Globus pallidus (tissue), 1 donor: ENCODE measurements at regions not wholly inside any gene's neighbourhood (a gene's known extent, or its start where the extent isn't known, plus 50 kb on each side); places are given as distances from the start of the nearest gene placed in this dataset.
"Not testable (repeated sequence)": the region's sequence is repeated elsewhere in the genome, so short reads cannot be mapped to it uniquely, and the experiment has no call there.

Experiments
- DNase-seq: peaks from one replicate; pipeline ENCODE4 v3.0.0-alpha.2; 2015; ENCODE audit warnings: low spot score

DNA sequence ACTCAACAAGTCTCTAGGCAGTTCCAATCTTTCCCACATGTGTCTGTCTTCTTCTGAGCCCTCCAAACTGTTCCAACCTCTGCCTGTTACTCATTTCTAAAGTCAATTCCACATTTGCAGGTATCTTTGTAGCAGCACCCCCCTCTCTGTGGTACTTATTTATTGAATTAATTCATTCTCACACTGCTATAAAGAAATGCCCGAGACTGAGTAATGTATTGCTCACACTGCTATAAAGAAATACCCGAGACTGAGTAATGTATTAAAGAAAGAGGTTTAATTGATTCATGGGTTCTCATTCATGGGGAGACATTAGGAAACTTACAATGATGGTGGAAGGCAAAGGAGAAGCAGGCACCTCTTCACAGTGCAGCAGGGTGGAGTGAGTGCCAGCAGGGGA, 1413.8 kb downstream of the SI start:
- DNase-seq, result no peak

DNA sequence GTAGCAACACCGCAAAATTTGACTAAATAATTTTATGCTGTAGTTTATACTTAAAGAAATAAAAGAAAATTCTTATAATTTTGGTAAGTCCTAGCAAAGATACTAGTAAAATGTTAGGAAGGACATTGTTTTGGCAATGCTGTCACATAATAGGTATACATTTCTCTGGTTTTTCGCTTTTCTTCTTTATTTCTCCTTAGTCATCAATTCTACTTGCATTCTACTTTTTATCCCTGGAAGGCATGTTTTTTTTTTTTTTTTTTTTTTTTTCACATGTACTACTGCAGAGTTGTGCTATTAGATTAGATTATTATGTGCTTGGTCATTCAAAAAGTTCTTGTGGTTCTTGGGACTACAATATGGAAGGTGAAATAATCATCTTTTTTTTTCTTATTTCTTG, 1421.2 kb downstream of the SI start:
- no peak for DNase-seq

DNA sequence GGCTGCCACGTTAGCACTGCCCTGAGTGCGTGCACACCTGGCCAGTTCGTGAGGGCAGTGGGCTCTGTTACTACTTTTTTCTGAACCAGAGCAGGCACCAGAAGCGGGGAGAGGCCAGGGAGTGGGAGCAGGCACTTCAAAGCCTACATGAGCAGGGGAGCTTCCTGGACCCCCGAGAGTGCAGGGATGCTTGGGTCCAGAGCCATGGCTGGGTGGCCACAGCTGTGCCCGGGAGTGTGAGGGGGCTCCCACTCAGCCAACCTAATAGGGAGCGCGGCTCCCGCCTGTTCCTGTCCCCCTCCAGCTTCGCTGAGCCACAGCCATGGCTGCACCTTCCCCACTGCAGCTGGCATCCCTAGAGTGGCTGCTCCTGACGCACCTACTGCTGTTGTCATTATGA, 1423.3 kb downstream of the SI start:
- DNase-seq, result no peak

DNA sequence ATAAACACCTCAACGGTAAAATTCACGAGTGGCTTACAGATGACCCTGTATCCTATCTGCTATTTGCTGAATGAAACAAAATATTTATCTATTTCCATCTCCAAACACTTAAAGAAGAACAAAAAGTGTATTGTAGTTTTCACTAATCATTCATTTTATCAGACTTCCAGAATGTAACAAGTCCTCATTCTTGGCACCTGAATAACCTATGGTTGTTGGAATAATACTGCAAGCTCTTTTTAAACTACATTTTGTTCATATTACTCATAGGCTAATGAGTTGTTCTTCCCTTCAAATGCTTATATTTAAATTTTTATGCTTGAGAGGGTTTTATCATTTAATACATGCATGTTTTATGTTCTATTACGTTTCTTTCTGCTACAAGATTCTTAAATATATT, 1434.1 kb downstream of the SI start:
- DNase-seq, result no peak

DNA sequence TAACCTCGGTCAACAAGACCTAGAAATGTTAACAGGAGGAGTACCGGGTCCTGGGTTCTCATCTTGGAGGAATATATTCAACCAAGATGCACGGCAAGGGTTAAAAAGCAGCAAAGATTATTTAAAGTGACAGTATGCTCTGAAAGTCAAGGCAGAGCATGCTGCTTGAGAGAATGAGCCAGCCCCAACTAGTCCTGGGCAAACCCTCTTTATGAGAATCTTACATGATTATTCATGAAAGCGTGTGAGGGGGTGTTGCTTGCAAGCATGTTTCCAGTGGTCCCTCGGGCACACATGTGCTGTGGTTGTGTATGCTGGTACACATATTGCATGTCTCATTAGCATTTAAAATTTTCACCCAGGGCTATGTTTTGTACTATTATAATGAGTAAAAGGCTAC, 1445.6 kb downstream of the SI start:
- DNase-seq, result no peak

DNA sequence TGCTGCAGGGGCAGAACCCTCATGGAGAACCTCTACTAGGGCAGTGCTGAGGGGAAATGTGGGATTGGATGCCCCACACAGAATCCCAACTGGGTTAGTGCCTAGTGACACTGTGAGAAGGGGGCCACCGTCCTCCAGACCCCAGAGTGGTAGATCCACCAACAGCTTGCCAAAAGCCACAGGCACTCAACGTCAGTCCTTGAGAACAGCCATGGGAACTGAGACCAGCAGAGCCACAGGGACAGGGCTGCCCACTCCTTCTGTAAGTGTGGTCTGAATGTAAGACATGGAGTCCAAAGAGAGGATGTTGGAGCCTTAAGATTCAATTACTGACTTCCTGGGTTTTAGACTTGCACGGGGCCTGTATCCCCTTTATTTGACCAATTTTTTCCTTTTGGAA, 1451.5 kb downstream of the SI start:
- no peak for DNase-seq

DNA sequence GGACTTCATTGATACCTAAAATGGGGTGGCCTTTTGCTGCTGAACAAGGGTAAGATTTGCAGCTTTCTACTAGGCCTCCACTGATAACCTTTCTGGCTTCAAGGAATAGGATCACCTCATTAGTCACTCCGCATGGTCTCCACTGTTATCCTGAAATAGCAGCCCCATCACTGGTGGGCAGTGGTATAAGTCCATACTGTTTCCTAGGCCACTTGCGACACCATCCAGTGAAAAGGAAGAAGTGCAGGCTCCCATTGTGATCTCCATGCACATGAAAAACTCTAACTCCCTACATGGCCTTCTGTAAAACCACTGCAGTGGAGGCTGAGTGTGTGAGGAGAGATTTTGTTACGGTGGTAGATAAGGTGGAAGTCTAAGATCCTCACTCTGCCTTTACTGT, 1455.9 kb downstream of the SI start:
- no peak for DNase-seq

DNA sequence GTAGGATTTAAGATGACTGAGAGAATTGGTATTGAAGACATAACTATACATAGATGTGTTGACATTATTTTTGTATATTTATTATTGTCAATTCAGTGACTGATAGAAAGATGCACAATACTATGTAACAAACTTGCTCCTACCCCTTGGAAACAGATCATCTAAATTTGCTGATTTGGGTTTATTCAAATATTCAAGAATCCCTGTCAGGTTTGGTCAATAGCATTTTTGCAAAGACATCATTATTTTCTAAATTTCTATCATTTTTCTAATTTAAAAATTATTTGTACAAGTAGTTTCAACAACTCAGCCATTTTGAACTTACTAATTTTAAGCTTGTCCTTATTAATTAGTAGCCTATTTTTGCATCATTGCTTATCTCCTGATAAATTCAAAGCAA, 1463.4 kb downstream of the SI start:
- no peak for DNase-seq

DNA sequence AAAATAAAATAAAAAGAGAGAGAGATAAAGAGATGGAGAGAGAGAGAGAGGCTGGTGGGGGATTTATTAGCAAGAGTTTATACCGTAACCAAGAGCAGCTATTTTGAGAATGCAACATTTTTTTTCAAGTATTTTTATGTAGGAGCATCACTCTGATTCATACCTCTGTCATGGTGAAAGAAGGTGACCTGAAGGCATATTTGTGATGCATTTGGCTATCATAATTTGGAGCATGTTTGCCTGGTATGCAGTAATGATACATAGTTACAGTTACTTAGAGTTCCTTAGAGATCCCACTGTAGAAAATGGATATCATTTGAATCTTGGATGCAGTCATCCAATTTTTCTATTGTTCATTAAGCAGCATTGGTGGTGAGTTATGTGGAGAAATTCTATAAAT, 1472.4 kb downstream of the SI start:
- DNase-seq, result no peak

DNA sequence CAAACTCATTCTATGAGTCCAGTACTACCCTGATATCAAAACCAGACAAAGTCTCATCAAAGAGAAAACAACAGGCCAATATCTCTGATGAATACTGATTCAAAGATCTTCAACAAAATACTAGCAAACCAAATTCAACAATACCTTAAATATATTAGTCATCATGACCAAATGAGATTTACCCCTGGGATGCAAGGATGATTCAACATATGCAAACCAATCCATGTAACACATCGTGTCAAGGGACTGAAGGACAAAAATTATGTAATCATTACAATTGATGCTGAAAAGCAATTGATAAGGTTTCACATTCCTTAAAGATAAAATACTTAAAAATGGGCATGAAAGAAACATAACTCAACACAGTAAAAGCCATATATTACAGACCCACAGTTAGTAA, 1476.9 kb downstream of the SI start:
- no peak for DNase-seq

DNA sequence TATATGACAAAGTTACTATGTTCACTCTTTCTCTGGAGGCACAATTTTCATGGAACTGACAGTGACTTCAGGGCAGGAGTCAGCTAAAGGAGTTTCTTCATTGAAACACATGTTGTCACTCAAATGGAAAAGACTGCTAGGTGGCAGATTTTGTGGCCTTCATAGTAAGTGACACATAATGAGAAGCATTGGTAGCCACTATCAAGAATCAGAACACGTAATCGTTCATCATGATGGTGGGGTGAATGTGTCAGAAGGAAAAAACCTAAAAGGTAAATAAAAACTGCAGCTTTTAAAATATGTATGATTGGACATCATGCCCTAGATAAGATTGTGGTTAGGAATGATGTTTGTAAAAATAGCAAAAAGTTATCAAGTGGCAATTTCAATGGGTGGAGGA, 1491.0 kb downstream of the SI start:
- no peak for DNase-seq

DNA sequence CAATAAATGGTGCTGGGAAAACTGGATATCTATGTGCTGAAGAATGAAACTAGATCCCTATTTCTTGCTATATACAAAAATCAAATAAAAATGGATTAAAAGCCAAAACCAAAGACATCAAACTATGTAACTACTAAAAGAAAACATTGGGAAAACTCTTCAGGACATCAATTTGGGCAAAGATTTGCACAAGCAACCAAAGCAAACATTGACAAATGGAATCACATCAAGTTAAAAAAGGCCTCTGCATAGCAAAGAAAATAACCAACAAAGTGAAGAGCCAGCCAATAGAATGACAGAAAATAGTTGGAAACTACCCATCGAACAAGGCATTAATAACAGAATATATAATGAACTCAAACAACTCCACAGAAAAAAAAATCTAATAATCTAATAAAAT, 1495.3 kb downstream of the SI start:
- DNase-seq, result no peak

DNA sequence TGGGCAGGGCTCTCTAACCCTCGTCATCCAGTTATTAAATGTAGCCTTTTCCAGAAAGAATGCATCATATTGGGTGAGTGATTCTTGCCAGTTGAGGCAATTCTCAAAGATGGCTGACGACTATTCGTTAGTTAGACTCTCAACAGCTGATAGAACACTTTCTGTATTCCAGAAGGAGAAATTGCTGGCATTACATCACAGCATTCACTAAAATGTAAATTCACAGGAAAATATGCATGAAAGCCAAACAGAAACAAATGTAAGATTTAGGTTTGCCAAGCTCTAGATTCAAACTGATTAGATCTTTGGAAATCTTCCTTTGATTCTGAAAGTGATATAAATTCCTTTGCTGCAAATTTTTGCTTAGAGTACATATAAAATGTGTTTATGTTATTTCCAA, 1501.0 kb downstream of the SI start:
- no peak for DNase-seq

DNA sequence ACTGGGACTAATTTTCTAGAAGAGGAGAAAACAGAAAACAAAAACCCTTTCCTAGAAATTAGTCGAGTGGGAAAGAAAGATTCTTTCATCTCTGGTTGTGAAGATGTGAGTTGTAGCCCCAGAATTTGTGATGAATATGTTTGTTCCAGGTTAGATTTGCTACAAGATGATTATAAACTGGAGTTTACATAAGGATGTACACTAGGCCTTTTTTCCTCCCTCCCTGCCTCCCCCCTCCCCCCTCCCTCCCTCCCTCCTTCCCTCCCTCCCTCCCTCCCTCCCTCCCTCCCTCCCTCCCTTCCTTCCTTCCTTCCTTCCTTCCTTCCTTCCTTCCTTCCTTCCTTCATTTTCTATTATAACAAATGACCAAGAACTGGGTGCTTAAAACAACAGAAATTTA, 1502.0 kb downstream of the SI start:
- DNase-seq, result no peak

DNA sequence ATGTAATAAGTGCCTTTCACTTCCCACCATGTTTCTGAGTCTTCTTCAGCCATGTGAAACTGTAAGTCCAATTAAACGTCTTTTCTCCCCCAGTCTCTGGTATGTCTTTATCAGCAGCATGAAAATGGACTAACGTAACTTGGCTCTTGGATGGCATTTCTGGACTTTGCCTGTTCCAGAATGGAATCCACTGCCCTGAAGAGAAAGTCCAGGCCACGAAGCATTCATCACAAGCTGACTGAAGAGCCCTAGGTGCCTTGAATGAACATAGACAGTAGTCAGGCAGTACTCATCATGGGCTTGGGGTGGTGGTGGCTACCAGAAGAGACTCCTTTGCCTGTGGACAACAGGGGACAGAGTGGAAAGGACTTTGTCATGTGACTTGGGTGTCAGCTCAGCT, 1505.0 kb downstream of the SI start:
- no peak for DNase-seq

DNA sequence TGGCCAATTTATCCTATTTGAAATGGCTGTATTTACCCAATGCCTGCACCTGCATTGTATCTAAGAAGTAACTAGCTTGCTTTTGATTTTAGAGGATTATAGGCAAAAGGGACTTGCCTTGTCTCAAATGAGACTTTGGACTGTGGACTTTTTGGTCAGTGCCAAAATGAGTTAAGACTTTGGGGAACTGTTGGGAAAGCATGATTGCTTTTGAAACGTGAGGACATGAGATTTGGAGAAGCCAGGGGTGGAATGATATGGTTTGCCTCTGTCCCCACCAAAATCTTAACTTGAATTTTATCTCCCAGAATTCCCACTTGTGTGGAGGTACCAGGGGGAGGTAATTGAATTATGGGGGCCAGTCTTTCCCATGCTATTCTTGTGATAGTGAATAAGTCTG, 1505.4 kb downstream of the SI start:
- DNase-seq, result no peak

DNA sequence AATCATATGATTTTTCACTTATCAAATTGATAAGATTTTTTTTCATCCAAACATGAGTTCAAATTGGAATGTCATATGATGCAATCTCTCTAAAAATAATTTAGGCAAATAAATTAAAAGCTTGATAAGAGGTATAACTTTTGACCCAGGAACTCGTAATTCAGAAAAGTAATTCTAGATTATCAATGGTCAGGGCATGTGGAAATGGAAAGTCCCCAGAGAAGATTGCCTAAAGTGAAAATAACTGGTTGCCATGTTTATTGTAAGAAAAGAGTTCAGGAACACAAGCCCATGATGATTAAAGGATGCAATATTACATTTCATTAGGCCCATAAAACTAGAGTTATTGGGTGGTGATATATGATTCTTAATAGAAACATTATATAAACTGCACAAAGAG, 1514.8 kb downstream of the SI start:
- DNase-seq, result no peak

DNA sequence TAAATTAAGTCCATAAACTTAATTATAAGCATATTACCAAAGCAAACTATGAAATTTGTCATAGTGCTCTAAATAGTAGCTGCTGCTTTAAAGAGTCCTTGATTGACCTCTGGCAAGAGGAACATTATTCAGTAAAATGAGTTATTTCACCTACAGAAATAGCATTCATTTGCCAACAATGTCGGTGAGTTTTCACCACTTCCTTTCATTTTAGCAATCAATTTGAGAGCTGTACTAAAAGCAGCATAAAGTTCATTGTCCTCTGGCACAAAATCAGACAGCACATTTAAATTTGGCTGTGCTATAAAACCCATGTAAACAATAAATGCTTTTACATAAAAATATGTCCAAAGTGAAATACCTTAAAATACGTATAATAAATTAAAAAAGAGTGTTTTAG, 1515.7 kb downstream of the SI start:
- no peak for DNase-seq

DNA sequence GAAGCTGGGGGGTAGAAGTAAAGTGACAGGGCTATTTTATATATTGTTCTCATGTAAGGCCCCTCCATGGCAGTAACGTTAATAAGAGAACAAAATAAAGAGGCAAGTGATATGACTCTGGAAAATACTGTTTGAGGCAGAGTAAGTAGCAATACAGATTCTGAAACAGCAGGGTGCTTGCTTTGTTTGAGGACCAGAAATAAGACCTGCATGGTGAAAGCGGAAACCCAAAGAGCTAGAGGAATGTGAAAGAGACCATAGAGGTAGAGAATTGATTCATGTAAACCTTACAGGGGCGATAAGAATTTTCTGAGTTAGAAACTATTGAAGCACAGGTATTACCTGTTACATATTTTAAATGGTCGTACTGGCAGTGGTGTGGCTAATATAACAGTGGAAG, 1517.1 kb downstream of the SI start:
- DNase-seq, result no peak

DNA sequence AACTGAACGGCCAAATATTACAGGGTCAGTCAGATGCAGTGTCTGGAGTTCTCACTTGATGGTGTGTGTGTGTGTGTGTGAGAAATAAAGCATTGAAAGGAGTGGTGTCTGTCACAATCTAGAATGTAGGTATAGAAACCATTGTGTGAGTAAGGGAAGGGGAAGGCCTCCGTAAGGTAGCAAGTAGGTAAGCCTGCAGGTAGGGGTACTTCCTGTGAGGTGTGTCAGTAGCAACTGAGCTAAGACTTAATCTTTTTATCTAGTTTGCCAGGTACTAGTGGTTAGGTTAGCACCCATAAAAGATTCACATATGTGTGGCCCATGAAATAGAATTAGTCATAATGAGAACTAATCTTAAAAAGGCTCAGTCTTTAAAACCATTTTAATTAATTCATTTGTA, 1517.8 kb downstream of the SI start:
- no peak for DNase-seq

DNA sequence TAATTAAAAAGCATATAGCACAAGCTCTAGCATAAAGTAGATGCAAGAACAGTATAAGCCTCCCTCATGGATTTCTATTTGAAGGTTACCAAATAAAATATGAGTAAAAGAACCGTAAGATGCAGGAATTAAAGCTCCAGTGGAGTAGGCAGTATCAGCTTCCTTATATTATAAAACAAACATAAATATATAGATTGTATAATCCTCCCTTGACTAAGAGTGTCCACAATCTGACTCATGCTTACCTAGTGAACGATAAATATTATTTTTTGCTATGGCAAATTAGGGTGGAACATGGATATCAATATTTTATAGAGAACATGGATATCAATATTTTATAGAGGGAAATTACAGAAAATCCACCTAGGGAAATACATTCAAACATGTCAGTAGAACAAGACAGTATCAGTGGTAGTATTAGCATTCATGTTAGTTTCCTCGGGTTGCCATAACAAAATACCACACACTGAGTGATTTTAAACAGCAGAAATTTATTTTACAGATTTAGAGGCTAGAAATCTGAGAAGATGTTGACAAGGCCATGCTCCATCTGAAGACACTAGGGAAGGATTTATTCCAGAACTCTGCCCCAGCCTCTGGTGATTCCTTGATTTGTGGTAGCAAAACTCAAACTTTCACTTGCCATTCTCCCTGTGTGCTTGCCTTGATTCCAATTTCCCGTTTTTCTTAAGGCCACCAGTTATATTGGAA, 1521.3 kb downstream of the SI start:
- no peak for DNase-seq

DNA sequence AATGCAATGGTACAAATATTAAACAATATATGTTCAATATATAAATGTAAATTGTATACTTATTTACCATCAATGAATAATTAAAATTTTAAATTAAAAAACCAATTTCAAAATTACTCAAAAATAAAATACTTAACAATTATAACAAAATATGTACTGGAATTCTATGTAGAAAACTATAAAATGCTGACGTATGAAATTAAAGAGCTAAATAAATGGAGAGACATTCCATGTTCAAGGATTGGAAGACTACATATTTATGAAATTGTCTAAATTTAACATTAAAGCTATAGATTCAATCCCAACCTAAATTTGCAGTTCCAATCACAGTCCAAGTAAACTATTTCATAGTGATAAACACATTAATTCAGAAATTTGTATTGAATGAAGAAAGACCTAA, 1522.4 kb downstream of the SI start:
- no peak for DNase-seq

DNA sequence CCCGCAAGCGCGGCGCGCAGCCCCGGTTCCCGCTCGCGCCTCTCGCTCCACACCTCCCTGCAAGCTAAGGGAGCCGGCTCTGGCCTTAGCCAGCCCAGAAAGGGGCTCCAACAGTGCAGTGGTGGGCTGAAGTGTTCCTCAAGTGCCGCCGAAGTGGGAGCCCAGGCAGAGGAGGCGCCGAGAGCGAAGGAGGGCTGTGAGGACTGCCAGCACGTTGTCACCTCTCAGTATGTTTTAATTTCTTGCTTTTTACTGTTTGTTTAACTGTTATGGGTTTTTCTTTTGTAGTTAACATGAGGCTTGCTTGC, 1525.7 kb downstream of the SI start:
- no peak for DNase-seq

DNA sequence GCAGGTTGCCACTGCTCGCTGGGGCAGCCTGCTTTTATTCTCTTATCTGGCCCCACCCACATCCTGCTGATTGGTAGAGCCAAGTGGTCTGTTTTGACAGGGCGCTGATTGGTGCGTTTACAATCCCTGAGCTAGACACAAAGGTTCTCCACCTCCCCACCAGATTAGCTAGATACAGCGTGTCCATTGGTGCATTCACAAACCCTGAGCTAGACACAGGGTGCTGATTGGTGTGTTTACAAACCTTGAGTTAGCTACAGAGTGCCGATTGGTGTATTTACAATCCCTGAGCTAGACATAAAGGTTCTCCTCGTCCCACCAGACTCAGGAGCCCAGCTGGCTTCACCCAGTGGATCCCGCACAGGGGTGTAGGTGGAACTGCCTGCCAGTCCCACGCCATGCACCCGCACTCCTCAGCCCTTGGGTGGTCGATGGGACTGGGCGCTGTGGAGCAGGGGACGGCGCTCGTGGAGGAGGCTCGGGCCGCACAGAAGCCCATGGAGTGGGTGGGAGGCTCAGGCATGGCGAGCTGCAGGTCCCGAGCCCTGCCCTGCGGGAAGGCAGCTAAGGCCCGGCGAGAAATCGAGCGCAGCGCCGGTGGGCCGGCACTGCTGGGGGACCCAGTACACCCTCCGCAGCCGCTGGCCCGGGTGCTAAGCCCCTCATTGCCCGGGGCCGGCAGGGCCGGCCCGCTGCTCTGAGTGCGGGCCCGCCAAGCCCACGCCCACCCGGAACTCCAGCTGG, 1526.2 kb downstream of the SI start:
- not testable (repeated sequence) for DNase-seq
